AG04450 (cell line): ENCODE measurements at regions not wholly inside any gene's neighbourhood (a gene's known extent, or its start where the extent isn't known, plus 50 kb on each side); places are given as distances from the start of the nearest gene placed in this dataset.

ENCODE experiments used
- CTCF ChIA-PET: fragments of 300-600, 350-600 bp; formaldehyde crosslinking; extraction: SDS; loops from one replicate; lab custom pipeline; 2022; ENCODE audit warnings: antibody characterized with exemption, inconsistent platforms; lab: Charles Lee
- POLR2A ChIA-PET: fragments of 350-600 bp; formaldehyde crosslinking; extraction: SDS; loops from one replicate; lab custom pipeline; 2021; ENCODE audit warnings: antibody characterized with exemption, inconsistent platforms; lab: Yijun Ruan, JAX
- DNase-seq: peaks from one replicate; pipeline ENCODE4 v3.0.0-alpha.2; 2011; ENCODE audit warnings: low read depth, low spot score
- H3K27ac ChIP-seq: one replicate; pipeline ENCODE4 v1.5.1; 2012; ENCODE audit warnings: low read depth, low read length, control low read depth
- H3K27me3 ChIP-seq: one replicate; pipeline ENCODE4 v1.6.0; 2012; ENCODE audit warnings: low read length; ENCODE audit not compliant: control insufficient read depth, insufficient read depth
- H3K4me3 ChIP-seq: 2 replicates; pipeline ENCODE4 v1.5.1; 2011; ENCODE audit warnings: mild to moderate bottlenecking, low read depth, low read length, control low read depth
- H3K9me3 ChIP-seq: 2 replicates; pipeline ENCODE4 v1.5.1; 2012; ENCODE audit warnings: low read length; ENCODE audit not compliant: control insufficient read depth, insufficient read depth
- CTCF ChIP-seq: IDR thresholded peaks from 2 replicates; pipeline ENCODE4 v1.5.1; 2011; ENCODE audit warnings: low read depth, low read length, control low read depth, inconsistent platforms

- ChIA-PET POLR2A (no interaction called here), CTCF (interaction anchor here (0.6 kb wide), 1 partner anchor 58 kb away, joined by 3 read pairs; no protein-coding TSS in a partner anchor)
Measured at GRCh38 chr21:32061729-32062128, 188.9 kb downstream of the HUNK start.

GRCh38 chr21:32056791-32057190 is 184.0 kb downstream of the HUNK start:
- no peak for DNase-seq
- POLR2A ChIA-PET: no interaction called here
- CTCF ChIA-PET: no interaction called here
- no peaks in the 10 kb centered on the region for H3K9me3 ChIP-seq
- no peak overlapping the region for H3K4me3 ChIP-seq
- H3K27ac ChIP-seq: no peak overlapping the region
- H3K27me3 ChIP-seq: no peaks in the 10 kb centered on the region
- no peak for TF ChIP-seq CTCF

More at GRCh38 chr21:32061729-32062128, 188.9 kb downstream of the HUNK start:
- Histone ChIP-seq H3K4me3 (no peak overlapping the region), H3K27ac (no peak overlapping the region), H3K27me3 (no peaks in the 10 kb centered on the region), H3K9me3 (no peaks in the 10 kb centered on the region)
- no peak for TF ChIP-seq CTCF
- no peak for DNase-seq

- CTCF ChIA-PET: no interaction called here
- TF ChIP-seq CTCF: no peak
Measured at GRCh38 chr21:32055305-32055704, 182.5 kb downstream of the HUNK start.

More at GRCh38 chr21:32055305-32055704, 182.5 kb downstream of the HUNK start:
- no peak for DNase-seq
- Histone ChIP-seq H3K4me3 (no peak overlapping the region), H3K27me3 (no peaks in the 10 kb centered on the region), H3K9me3 (no peaks in the 10 kb centered on the region), H3K27ac (no peak overlapping the region)
- POLR2A ChIA-PET: no interaction called here
